Esophagus muscularis mucosa (tissue), 3 donors: ENCODE measurements at regions not wholly inside any gene's neighbourhood (a gene's known extent, or its start where the extent isn't known, plus 50 kb on each side); places are given as distances from the start of the nearest gene placed in this dataset.

Source experiments
- CTCF ChIP-seq, 3 experiments: fragments of 200-600 bp in 2 of 3; fragments of 450-650 bp in 1 of 3; sonication (generic) in 2 of 3; IDR thresholded peaks; one replicate each; pipeline ENCODE4 v1.5.1; 2017 to 2019; ENCODE audit warnings: antibody characterized with exemption in 3 of 3, mild to moderate bottlenecking in 2 of 3, moderate library complexity in 1 of 3
- EP300 ChIP-seq: sonication (generic); formaldehyde crosslinking; IDR thresholded peaks from one replicate; pipeline ENCODE4 v1.6.1; 2017; ENCODE audit warnings: antibody characterized with exemption

DNA sequence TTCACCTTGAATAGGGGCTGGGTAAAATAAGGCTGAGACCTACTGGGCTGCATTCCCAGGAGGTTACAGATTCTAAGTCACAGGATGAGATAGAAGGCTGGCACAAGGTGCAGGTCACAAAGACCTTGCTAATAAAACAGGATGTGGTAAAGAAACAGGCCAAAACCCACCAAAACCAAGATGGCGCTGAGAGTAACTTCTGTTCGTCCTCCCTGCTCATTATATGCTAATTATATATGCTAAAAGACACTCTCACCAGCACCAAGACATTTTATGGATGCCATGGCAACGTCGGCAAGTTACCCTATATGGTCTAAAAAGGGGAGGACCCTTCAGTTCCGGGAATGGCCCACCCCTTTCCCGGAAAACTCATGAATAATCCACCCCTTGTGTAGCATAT, 711.5 kb upstream of the KLHL29 start:
- TF ChIP-seq CTCF (IDR thresholded peaks at IDR 0.05), result no peak
- TF ChIP-seq EP300, result no peak
